Upper lobe of left lung (tissue), 6 donors: ENCODE measurements at regions not wholly inside any gene's neighbourhood (a gene's known extent, or its start where the extent isn't known, plus 50 kb on each side); places are given as distances from the start of the nearest gene placed in this dataset.

Source experiments
- ATAC-seq, 2 donors: fragments of 200-7000 bp; cut with Tn5 transposase; one replicate each; pipeline ENCODE4 v1.9.1; 2022; ENCODE audit warnings: mild to moderate bottlenecking in 2 of 2, moderate library complexity in 2 of 2; ENCODE audit not compliant: low FRiP score in 2 of 2
- DNase-seq, 2 donors: peaks; one replicate each; pipeline ENCODE4 v3.0.0-alpha.2; 2019 to 2020
- H3K27ac ChIP-seq, 4 donors: fragments of 200-600 bp; sonication (generic); one replicate each; pipeline ENCODE4 v1.5.1; 2016 to 2019
- H3K27me3 ChIP-seq, 4 donors: fragments of 200-600 bp; sonication (generic); one replicate each; pipeline ENCODE4 v1.5.1; 2017 to 2019
- H3K36me3 ChIP-seq, 4 donors: fragments of 200-600 bp; sonication (generic); one replicate each; pipeline ENCODE4 v1.5.1; 2016 to 2019
- H3K4me1 ChIP-seq, 4 donors: fragments of 200-600 bp; sonication (generic); one replicate each; pipeline ENCODE4 v1.5.1; 2018 to 2019
- H3K4me3 ChIP-seq, 4 donors: fragments of 200-600 bp; sonication (generic); one replicate each; pipeline ENCODE4 v1.5.1; 2017 to 2019; ENCODE audit warnings: mild to moderate bottlenecking in 2 of 4, moderate library complexity in 1 of 4
- H3K9me3 ChIP-seq, 4 donors: fragments of 200-600 bp; sonication (generic); one replicate each; pipeline ENCODE4 v1.5.1; 2018 to 2019
- EP300 ChIP-seq, 4 donors: sonication (generic); formaldehyde crosslinking; IDR thresholded peaks; one replicate each; pipeline ENCODE4 v1.5.1; 2017; ENCODE audit warnings: antibody characterized with exemption in 4 of 4, control low read depth in 2 of 4
- POLR2A ChIP-seq, 4 donors: fragments of 450-650 bp; IDR thresholded peaks; one replicate each; pipeline ENCODE4 v1.5.1; 2016 to 2017; ENCODE audit warnings: antibody characterized with exemption in 4 of 4, mild to moderate bottlenecking in 2 of 4
- POLR2AphosphoS5 ChIP-seq, 2 donors: sonication (generic); formaldehyde crosslinking; IDR thresholded peaks; one replicate each; pipeline ENCODE4 v1.5.1; 2017; ENCODE audit warnings: antibody characterized with exemption in 2 of 2
- WGBS, 2 donors: methylation state at CpG; one replicate each; pipeline ENCODE4 v1.1.5; 2017 to 2018; 5-methylcytosine and 5-hydroxymethylcytosine counted together
- TF ChIP-seq, protein P1 (sequence below), 6 experiments: fragments of 450-650 bp in 4 of 6; fragments of 200-600 bp in 2 of 6; sonication (generic) in 2 of 6; IDR thresholded peaks; one replicate each; pipeline ENCODE4 v1.5.1; 2016 to 2019; ENCODE audit warnings: antibody characterized with exemption in 6 of 6
- donor health status: DM: no; HTN: no; CAD: no; lungs with moderate emphysema.
- donor health status: DM: no; HTN: yes; CAD: no; lungs with severe emphysema.

DNA sequence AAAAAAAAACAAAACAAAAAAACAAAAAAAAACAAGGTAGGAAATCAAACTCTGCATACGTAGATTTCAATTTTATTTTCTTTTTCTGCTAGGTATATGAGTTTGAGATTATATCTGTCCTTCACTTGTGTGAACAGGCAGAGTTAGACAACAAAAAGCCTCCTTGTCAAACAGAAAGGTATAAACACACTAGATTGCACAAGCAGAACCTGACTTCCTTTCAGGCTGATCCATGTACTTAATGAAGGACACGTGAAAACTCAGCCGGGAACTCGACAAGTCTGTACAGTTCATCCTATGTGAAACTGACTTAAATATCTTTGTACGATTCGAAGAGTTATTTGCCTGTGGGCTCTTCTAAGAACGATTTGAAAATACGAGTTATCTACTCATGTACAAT lies 254.1 kb downstream of the ARL4A start:
- Histone ChIP-seq H3K9me3 (no peaks in the 10 kb centered on the region), H3K27me3 (no peaks in the 10 kb centered on the region), H3K4me1 (no peaks in the 10 kb centered on the region), H3K27ac (no peak overlapping the region), H3K4me3 (no peak overlapping the region), H3K36me3 (no peaks in the 10 kb centered on the region)
- ATAC-seq (no peak), DNase-seq (no peak)
- WGBS, 2 donors = 62 to 79% methylated on average over 8 of the region's 8 CpGs
- TF ChIP-seq POLR2AphosphoS5 (IDR thresholded peaks at IDR 0.05) = no peak
- no peak for TF ChIP-seq EP300 (IDR thresholded peaks at IDR 0.05)

- no peak for ATAC-seq
- Histone ChIP-seq H3K27me3 (no peaks in the 10 kb centered on the region), H3K4me1 (no peaks in the 10 kb centered on the region), H3K27ac (no peak overlapping the region), H3K4me3 (no peak overlapping the region), H3K9me3 (no peaks in the 10 kb centered on the region), H3K36me3 (no peaks in the 10 kb centered on the region)
- DNase-seq = no peak
- TF ChIP-seq, protein P1, sequence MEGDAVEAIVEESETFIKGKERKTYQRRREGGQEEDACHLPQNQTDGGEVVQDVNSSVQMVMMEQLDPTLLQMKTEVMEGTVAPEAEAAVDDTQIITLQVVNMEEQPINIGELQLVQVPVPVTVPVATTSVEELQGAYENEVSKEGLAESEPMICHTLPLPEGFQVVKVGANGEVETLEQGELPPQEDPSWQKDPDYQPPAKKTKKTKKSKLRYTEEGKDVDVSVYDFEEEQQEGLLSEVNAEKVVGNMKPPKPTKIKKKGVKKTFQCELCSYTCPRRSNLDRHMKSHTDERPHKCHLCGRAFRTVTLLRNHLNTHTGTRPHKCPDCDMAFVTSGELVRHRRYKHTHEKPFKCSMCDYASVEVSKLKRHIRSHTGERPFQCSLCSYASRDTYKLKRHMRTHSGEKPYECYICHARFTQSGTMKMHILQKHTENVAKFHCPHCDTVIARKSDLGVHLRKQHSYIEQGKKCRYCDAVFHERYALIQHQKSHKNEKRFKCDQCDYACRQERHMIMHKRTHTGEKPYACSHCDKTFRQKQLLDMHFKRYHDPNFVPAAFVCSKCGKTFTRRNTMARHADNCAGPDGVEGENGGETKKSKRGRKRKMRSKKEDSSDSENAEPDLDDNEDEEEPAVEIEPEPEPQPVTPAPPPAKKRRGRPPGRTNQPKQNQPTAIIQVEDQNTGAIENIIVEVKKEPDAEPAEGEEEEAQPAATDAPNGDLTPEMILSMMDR (IDR thresholded peaks at IDR 0.05) = no peak
- TF ChIP-seq POLR2AphosphoS5 (IDR thresholded peaks at IDR 0.05) (no peak), EP300 (IDR thresholded peaks at IDR 0.05) (no peak)
- 49 to 58% methylated on average over 2 of the region's 2 CpGs for WGBS, 2 donors
Observed at GRCh38 chr7:12942609-12943008, 255.2 kb downstream of the ARL4A start.

DNA sequence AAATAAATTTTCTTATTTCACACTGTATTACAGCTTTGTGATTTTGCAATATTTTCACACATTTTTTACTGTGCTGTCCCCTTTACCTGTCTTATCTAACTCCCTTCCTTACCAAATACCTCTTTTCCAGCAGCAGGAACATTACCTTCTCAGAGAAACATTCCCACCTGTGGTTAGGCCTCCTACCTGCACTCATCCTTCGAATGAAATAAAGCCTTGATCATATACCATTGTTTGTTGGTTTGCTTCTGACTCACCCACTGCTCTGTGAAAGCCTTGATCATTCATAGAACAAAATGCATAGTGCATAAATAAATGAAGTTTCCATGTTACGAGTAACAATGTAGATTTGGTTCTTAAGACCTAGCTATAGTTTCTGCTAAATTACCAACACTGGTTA lies 256.3 kb downstream of the ARL4A start:
- ATAC-seq (no peak), DNase-seq (no peak)
- TF ChIP-seq POLR2A (IDR thresholded peaks at IDR 0.05) (no peak), EP300 (IDR thresholded peaks at IDR 0.05) (no peak), POLR2AphosphoS5 (IDR thresholded peaks at IDR 0.05) (no peak)
- TF ChIP-seq, protein P1 (IDR thresholded peaks at IDR 0.05) = no peak
- no peak overlapping the region for H3K4me3 ChIP-seq
- H3K4me1 ChIP-seq = no peaks in the 10 kb centered on the region
- no peak overlapping the region for H3K27ac ChIP-seq
- WGBS, 2 donors = 86 to 89% methylated on average over 2 of the region's 2 CpGs
- no peaks in the 10 kb centered on the region for H3K9me3 ChIP-seq
- H3K36me3 ChIP-seq = no peaks in the 10 kb centered on the region
- H3K27me3 ChIP-seq = no peaks in the 10 kb centered on the region

- no peaks in the 10 kb centered on the region for H3K4me1 ChIP-seq
- TF ChIP-seq POLR2AphosphoS5 (IDR thresholded peaks at IDR 0.05) (no peak), EP300 (IDR thresholded peaks at IDR 0.05) (no peak), POLR2A (IDR thresholded peaks at IDR 0.05) (no peak)
- TF ChIP-seq, protein P1 (IDR thresholded peaks at IDR 0.05) = no peak
- 54 to 59% methylated on average over 2 of the region's 2 CpGs for WGBS, 2 donors
Observed at GRCh38 chr7:12945901-12946300, 258.5 kb downstream of the ARL4A start.

DNA sequence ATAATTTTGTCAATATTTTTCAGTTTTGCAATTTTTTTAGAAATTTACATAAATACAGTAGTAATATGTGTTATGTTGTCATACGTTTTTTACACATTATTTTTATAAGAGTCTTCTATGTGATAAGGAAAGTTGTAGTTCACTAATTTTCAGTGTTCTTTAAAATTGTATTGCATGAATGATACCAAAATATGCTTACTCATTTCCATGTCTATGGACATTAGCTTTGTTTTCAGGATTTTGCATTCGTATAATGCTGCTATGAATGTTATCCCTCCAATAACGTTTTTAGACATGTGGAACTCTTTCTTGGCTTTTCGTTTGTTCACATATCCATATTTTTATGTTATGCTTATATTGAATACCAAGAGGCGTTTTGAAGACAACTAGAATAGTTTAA lies 260.0 kb downstream of the ARL4A start:
- TF ChIP-seq POLR2A (IDR thresholded peaks at IDR 0.05) (no peak), EP300 (IDR thresholded peaks at IDR 0.05) (no peak), POLR2AphosphoS5 (IDR thresholded peaks at IDR 0.05) (no peak)
- TF ChIP-seq, protein P1 (IDR thresholded peaks at IDR 0.05) = no peak
- Histone ChIP-seq H3K4me3 (no peak overlapping the region), H3K27me3 (no peaks in the 10 kb centered on the region), H3K27ac (no peak overlapping the region), H3K36me3 (no peaks in the 10 kb centered on the region), H3K4me1 (no peaks in the 10 kb centered on the region), H3K9me3 (no peaks in the 10 kb centered on the region)
- ATAC-seq (no peak), DNase-seq (no peak)
- 79 to 88% methylated on average over 5 of the region's 5 CpGs for WGBS, 2 donors

More at GRCh38 chr7:12945901-12946300, 258.5 kb downstream of the ARL4A start:
- H3K27me3 ChIP-seq = no peaks in the 10 kb centered on the region
- no peaks in the 10 kb centered on the region for H3K36me3 ChIP-seq
- no peak overlapping the region for H3K4me3 ChIP-seq
- DNase-seq = no peak
- H3K27ac ChIP-seq = no peak overlapping the region
- ATAC-seq = no peak
- no peaks in the 10 kb centered on the region for H3K9me3 ChIP-seq
